ENCODE measurements at regions not wholly inside any gene's neighbourhood (a gene's known extent, or its start where the extent isn't known, plus 50 kb on each side); places are given as distances from the start of the nearest gene placed in this dataset.

- TF ChIP-seq, protein P1, sequence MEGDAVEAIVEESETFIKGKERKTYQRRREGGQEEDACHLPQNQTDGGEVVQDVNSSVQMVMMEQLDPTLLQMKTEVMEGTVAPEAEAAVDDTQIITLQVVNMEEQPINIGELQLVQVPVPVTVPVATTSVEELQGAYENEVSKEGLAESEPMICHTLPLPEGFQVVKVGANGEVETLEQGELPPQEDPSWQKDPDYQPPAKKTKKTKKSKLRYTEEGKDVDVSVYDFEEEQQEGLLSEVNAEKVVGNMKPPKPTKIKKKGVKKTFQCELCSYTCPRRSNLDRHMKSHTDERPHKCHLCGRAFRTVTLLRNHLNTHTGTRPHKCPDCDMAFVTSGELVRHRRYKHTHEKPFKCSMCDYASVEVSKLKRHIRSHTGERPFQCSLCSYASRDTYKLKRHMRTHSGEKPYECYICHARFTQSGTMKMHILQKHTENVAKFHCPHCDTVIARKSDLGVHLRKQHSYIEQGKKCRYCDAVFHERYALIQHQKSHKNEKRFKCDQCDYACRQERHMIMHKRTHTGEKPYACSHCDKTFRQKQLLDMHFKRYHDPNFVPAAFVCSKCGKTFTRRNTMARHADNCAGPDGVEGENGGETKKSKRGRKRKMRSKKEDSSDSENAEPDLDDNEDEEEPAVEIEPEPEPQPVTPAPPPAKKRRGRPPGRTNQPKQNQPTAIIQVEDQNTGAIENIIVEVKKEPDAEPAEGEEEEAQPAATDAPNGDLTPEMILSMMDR (IDR thresholded peaks at IDR 0.05), result no peak
- no peak for TF ChIP-seq POLR2A (IDR thresholded peaks at IDR 0.05)
Measured at GRCh38 chr1:90291431-90292216, 296.7 kb downstream of the ZNF326 start.
